Breast epithelium (tissue), 4 donors: ENCODE measurements at regions not wholly inside any gene's neighbourhood (a gene's known extent, or its start where the extent isn't known, plus 50 kb on each side); places are given as distances from the start of the nearest gene placed in this dataset.

ENCODE experiments used
- DNase-seq, 2 donors: peaks; one replicate each; pipeline ENCODE4 v3.0.0-alpha.2; 2019; ENCODE audit warnings: low spot score in 2 of 2
- H3K27ac ChIP-seq, 2 donors: fragments of 200-600 bp; sonication (generic) in 1 of 2; one replicate each; pipeline ENCODE4 v1.5.1; 2016 to 2019; ENCODE audit warnings: mild to moderate bottlenecking in 1 of 2
- H3K27me3 ChIP-seq, 2 donors: fragments of 200-600 bp; sonication (generic) in 1 of 2; one replicate each; pipeline versions ENCODE4 v1.5.1 to v1.6.0; 2017 to 2019; ENCODE audit warnings: control low read depth in 1 of 2, mild to moderate bottlenecking in 1 of 2
- H3K36me3 ChIP-seq: fragments of 200-600 bp; one replicate; pipeline ENCODE4 v1.5.1; 2019
- H3K4me1 ChIP-seq, 2 donors: fragments of 200-600 bp; sonication (generic); one replicate each; pipeline ENCODE4 v1.5.1; 2016 to 2019; ENCODE audit warnings: control low read depth in 1 of 2
- H3K4me3 ChIP-seq, 3 donors: fragments of 200-600 bp; sonication (generic); 1 replicate in 2 of 3; 2 replicates in 1 of 3; pipeline ENCODE4 v1.5.1; 2016 to 2019; ENCODE audit warnings: mild to moderate bottlenecking in 3 of 3, moderate library complexity in 2 of 3
- H3K9me3 ChIP-seq, 2 donors: fragments of 200-600 bp; sonication (generic) in 1 of 2; one replicate each; pipeline ENCODE4 v1.5.1; 2016 to 2019; ENCODE audit warnings: control low read depth in 1 of 2
- CTCF ChIP-seq, 3 donors: fragments of 450-650 bp; IDR thresholded peaks; one replicate each; pipeline ENCODE4 v1.5.1; 2016 to 2017; ENCODE audit warnings: antibody characterized with exemption in 3 of 3, mild to moderate bottlenecking in 3 of 3, moderate library complexity in 3 of 3
- POLR2A ChIP-seq: fragments of 450-650 bp; IDR thresholded peaks from one replicate; pipeline ENCODE4 v1.6.1; 2016; ENCODE audit warnings: antibody characterized with exemption, mild to moderate bottlenecking, moderate library complexity
- POLR2AphosphoS5 ChIP-seq, 3 donors: sonication (generic); formaldehyde crosslinking; IDR thresholded peaks; one replicate each; pipeline ENCODE4 v1.6.1; 2017; ENCODE audit warnings: antibody characterized with exemption in 3 of 3
- intact Hi-C: fragments of 100-400 bp; cut with DNase I; formaldehyde crosslinking; loops from one replicate; pipeline ENCODE4 v1.15.1; 2023; ENCODE audit warnings: low total_unique reads

DNA sequence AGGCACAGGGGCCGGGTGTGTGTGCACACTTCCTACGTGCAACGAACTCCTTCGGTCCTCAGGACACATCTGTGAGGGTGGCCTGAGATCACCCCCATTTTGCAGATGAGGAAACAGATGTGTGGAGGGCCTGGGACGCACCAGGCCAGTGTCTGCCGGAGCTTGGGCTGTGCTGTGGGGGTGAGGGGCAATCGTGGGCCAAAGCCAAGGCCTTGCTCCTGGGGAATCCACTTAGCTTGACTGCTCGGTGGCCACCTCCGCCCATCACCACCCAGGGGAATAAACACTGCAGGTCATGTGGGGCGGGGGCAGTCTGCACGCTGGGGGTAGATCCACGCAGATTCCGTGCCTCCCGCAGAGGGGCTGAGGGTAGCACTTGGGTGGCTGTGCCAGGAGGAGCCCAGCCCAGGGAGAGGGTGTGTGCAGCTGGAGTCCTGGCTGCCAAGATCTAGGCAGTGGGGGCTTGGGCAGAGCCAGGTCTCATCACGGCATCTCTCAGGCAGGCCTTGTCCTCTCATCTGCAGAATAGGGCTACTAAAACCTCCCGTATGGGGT is 70.8 kb upstream of the EN2 start:
- Histone ChIP-seq H3K4me1 (peaks cover 0 to 4% of the 10 kb centered on the region in 2 donors), H3K27ac (no peak overlapping the region), H3K27me3 (peaks cover 0 to 67% of the 10 kb centered on the region in 2 donors), H3K9me3 (no peaks in the 10 kb centered on the region), H3K36me3 (no peaks in the 10 kb centered on the region), H3K4me3 (no peak overlapping the region)
- intact Hi-C loops: no loop called here
- TF ChIP-seq CTCF (IDR thresholded peaks at IDR 0.05) (no peak), POLR2AphosphoS5 (IDR thresholded peaks at IDR 0.05) (no peak), POLR2A (no peak)
- DNase-seq: no peak

DNA sequence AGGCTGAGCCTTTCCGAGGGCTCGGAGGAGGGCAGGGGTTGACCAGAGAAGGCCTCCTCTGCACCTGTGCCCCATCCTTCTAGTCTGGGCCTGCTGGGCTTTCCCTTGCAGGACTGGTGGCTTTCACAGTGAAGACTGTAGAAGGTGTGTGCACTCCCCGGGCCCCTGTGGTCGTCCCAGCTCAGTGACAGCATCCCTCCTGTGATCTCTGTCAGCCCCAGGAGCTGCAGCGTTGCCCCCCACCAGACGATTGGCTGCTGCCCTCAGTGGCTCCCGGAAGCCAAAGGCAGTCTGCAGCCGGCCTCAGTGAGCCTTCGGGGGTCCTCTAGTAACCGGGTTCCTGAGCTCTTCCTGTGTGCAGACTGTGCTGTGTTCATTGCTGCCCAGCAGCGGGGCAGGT is 69.4 kb upstream of the EN2 start:
- no peak overlapping the region for H3K27ac ChIP-seq
- H3K4me1 ChIP-seq: no peaks in the 10 kb centered on the region
- TF ChIP-seq POLR2AphosphoS5 (IDR thresholded peaks at IDR 0.05) (no peak), CTCF (IDR thresholded peaks at IDR 0.05) (no peak), POLR2A (no peak)
- intact Hi-C loops: no loop called here
- no peak for DNase-seq
- peaks cover 0 to 53% of the 10 kb centered on the region in 2 donors for H3K27me3 ChIP-seq
- H3K4me3 ChIP-seq: no peak overlapping the region
- no peaks in the 10 kb centered on the region for H3K36me3 ChIP-seq
- no peaks in the 10 kb centered on the region for H3K9me3 ChIP-seq

DNA sequence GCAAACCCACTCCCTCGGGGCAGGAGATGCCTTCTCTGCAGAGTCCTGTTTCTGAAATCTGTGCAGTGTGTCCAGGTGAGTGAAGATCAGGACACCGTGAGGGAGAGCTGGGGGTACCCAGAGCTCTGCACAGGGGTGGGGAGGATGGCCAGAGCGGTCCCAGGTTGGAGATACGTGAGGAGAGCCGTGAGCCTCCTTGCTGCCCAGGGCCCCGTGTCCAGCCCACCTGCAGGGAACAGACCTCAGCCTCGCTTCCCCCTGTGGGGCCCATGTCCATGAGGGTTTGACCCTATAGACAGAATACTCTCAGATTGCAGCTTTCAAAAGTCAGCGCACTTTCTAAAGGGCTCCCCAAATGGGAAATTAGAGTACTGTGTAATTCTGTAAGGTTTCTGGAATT is 66.5 kb upstream of the EN2 start:
- intact Hi-C loops: no loop called here
- DNase-seq: no peak
- Histone ChIP-seq H3K9me3 (no peaks in the 10 kb centered on the region), H3K4me1 (no peaks in the 10 kb centered on the region), H3K27ac (no peak overlapping the region), H3K27me3 (peaks cover 0 to 46% of the 10 kb centered on the region in 2 donors), H3K4me3 (no peak overlapping the region), H3K36me3 (no peaks in the 10 kb centered on the region)
- TF ChIP-seq POLR2A: no peak
- TF ChIP-seq POLR2AphosphoS5 (IDR thresholded peaks at IDR 0.05): no peak
- TF ChIP-seq CTCF (IDR thresholded peaks at IDR 0.05): no peak

DNA sequence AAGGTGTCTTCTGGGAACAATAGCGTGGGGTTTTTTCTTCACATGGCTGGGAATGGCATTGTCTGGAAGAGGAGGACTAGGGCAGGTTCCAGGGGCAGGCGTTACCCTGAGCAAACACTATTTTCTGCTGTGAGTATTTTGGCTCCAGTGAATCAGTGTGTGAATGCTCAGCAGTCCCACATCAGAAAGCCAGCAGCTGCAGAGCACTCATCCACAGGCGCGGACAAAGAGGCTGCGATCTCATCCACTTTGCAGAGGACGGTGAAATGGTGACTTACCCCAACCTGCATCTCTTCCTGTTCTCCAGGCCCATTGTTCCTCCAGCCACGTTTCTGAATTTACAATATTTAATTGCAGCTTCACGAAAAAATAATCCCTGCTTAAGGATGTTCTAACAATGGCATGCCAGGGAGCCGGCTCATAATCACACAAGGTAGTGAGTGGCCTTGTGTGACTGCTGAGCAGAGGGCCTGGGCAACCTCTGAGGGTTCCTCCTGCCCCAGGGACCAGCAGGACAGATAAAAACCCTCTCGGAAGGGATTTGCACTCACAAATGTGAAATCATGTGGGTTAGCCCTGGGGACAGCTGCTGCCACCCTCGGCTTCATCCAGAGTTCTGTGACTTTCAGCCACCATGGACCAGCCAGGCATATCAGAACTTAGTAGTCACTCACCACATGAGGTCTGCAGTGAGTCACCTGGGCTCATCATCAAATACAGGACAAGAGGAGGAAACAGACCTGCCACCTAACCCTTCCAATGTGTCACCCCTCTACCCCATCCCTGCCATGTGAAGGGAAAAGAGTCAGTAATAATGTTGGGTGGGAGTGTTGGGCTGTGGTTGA is 65.0 kb upstream of the EN2 start:
- TF ChIP-seq POLR2AphosphoS5 (IDR thresholded peaks at IDR 0.05) (no peak), CTCF (IDR thresholded peaks at IDR 0.05) (no peak), POLR2A (no peak)
- intact Hi-C loops: no loop called here
- Histone ChIP-seq H3K9me3 (no peaks in the 10 kb centered on the region), H3K4me1 (no peaks in the 10 kb centered on the region), H3K4me3 (no peak overlapping the region), H3K27ac (no peak overlapping the region), H3K27me3 (peaks cover 0 to 40% of the 10 kb centered on the region in 2 donors), H3K36me3 (no peaks in the 10 kb centered on the region)
- DNase-seq: no peak

- no peak overlapping the region for H3K27ac ChIP-seq
- no peaks in the 10 kb centered on the region for H3K9me3 ChIP-seq
- DNase-seq: no peak
- no peaks in the 10 kb centered on the region for H3K36me3 ChIP-seq
- no peak overlapping the region for H3K4me3 ChIP-seq
- H3K27me3 ChIP-seq: peaks cover 0 to 29% of the 10 kb centered on the region in 2 donors
- no peak for TF ChIP-seq CTCF (IDR thresholded peaks at IDR 0.05)
- no peak for TF ChIP-seq POLR2AphosphoS5 (IDR thresholded peaks at IDR 0.05)
- TF ChIP-seq POLR2A: no peak
- no peaks in the 10 kb centered on the region for H3K4me1 ChIP-seq
- intact Hi-C loops: no loop called here
Observed at GRCh38 chr7:155394413-155394812, 63.5 kb upstream of the EN2 start.
